ENCODE measurements at regions not wholly inside any gene's neighbourhood (a gene's known extent, or its start where the extent isn't known, plus 50 kb on each side); places are given as distances from the start of the nearest gene placed in this dataset.
"Not testable (repeated sequence)": the region's sequence is repeated elsewhere in the genome, so short reads cannot be mapped to it uniquely, and the experiment has no call there.

- TF ChIP-seq CTCF (IDR thresholded peaks at IDR 0.05; ENCODE audit: insufficient read depth, low read length, poor library complexity, severe bottlenecking) = no peak
- H3K27me3 ChIP-seq (ENCODE audit: control insufficient read depth, insufficient read depth, low read length) = no peaks in the 10 kb centered on the region
- H3K4me3 ChIP-seq (ENCODE audit: low read depth, low read length) = no peak overlapping the region
- DNase-seq (ENCODE audit: low read depth) = no peak
- H3K36me3 ChIP-seq (ENCODE audit: control insufficient read depth, insufficient read depth, low read length) = no peaks in the 10 kb centered on the region
Observed at GRCh38 chr6:30819297-30819917, 64.9 kb upstream of the DDR1 start.

GRCh38 chr6:30818391-30818841 lies 65.9 kb upstream of the DDR1 start:
- TF ChIP-seq CTCF (IDR thresholded peaks at IDR 0.05; ENCODE audit: insufficient read depth, low read length, poor library complexity, severe bottlenecking) = no peak
- Histone ChIP-seq H3K27me3 (ENCODE audit: control insufficient read depth, insufficient read depth, low read length) (no peaks in the 10 kb centered on the region), H3K4me3 (ENCODE audit: low read depth, low read length) (no peak overlapping the region), H3K36me3 (ENCODE audit: control insufficient read depth, insufficient read depth, low read length) (no peaks in the 10 kb centered on the region)
- DNase-seq (ENCODE audit: low read depth) = no peak

- Histone ChIP-seq H3K4me3 (ENCODE audit: low read depth, low read length) (no peak overlapping the region), H3K27me3 (ENCODE audit: control insufficient read depth, insufficient read depth, low read length) (no peaks in the 10 kb centered on the region), H3K36me3 (ENCODE audit: control insufficient read depth, insufficient read depth, low read length) (no peaks in the 10 kb centered on the region)
Observed at GRCh38 chr6:30816791-30817739, 67.3 kb upstream of the DDR1 start.

GRCh38 chr6:30816296-30816695 lies 68.0 kb upstream of the DDR1 start:
- not testable (repeated sequence) for H3K36me3 ChIP-seq (ENCODE audit: control insufficient read depth, insufficient read depth, low read length); H3K27me3 ChIP-seq (ENCODE audit: control insufficient read depth, insufficient read depth, low read length); DNase-seq (ENCODE audit: low read depth); H3K4me3 ChIP-seq (ENCODE audit: low read depth, low read length)

More at GRCh38 chr6:30816791-30817739, 67.3 kb upstream of the DDR1 start:
- no peak for TF ChIP-seq CTCF (IDR thresholded peaks at IDR 0.05; ENCODE audit: insufficient read depth, low read length, poor library complexity, severe bottlenecking)
- DNase-seq (ENCODE audit: low read depth) = no peak

GRCh38 chr6:30815041-30815742 lies 69.1 kb upstream of the DDR1 start:
- H3K27me3 ChIP-seq (ENCODE audit: control insufficient read depth, insufficient read depth, low read length); H3K36me3 ChIP-seq (ENCODE audit: control insufficient read depth, insufficient read depth, low read length); DNase-seq (ENCODE audit: low read depth); H3K4me3 ChIP-seq (ENCODE audit: low read depth, low read length): not testable (repeated sequence)

GRCh38 chr6:30814146-30815040 lies 69.9 kb upstream of the DDR1 start:
- H3K4me3 ChIP-seq (ENCODE audit: low read depth, low read length) = no peak overlapping the region
- no peak for TF ChIP-seq CTCF (IDR thresholded peaks at IDR 0.05; ENCODE audit: insufficient read depth, low read length, poor library complexity, severe bottlenecking)
- DNase-seq (ENCODE audit: low read depth) = peak; percentile 71

More at GRCh38 chr6:30814146-30815040, 69.9 kb upstream of the DDR1 start:
- H3K27me3 ChIP-seq (ENCODE audit: control insufficient read depth, insufficient read depth, low read length) = no peaks in the 10 kb centered on the region
- H3K36me3 ChIP-seq (ENCODE audit: control insufficient read depth, insufficient read depth, low read length) = no peaks in the 10 kb centered on the region
